ENCODE measurements at regions not wholly inside any gene's neighbourhood (a gene's known extent, or its start where the extent isn't known, plus 50 kb on each side); places are given as distances from the start of the nearest gene placed in this dataset.
"Not testable (repeated sequence)": the region's sequence is repeated elsewhere in the genome, so short reads cannot be mapped to it uniquely, and the experiment has no call there.

DNA sequence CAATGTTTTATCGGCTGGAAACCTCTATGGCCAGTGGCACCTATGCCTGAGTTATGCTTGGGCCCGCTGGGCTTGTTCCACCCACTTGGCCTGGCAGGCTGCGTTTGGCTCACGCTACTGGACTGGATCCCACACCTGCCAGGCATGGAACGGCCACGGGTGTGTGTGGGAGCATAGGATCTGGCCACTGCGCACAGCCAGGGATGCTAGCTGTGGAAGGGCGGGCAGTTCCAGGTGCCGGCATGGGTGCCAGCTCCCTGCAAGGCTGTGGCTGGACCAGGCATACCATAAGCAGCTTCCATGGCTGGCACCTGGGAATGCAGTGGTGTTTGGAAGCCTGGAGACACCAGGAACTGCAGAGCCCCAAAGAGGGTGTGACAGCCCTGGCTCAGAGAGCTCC is 1063.9 kb upstream of the ACO1 start:
- ChIA-PET POLR2A (no interaction called here), CTCF (interaction anchor here (0.9 to 1.2 kb wide), 2 partner anchors 9 to 14 kb away, joined by 3 to 9 read pairs; no protein-coding TSS in a partner anchor)
- TF ChIP-seq, protein P1, sequence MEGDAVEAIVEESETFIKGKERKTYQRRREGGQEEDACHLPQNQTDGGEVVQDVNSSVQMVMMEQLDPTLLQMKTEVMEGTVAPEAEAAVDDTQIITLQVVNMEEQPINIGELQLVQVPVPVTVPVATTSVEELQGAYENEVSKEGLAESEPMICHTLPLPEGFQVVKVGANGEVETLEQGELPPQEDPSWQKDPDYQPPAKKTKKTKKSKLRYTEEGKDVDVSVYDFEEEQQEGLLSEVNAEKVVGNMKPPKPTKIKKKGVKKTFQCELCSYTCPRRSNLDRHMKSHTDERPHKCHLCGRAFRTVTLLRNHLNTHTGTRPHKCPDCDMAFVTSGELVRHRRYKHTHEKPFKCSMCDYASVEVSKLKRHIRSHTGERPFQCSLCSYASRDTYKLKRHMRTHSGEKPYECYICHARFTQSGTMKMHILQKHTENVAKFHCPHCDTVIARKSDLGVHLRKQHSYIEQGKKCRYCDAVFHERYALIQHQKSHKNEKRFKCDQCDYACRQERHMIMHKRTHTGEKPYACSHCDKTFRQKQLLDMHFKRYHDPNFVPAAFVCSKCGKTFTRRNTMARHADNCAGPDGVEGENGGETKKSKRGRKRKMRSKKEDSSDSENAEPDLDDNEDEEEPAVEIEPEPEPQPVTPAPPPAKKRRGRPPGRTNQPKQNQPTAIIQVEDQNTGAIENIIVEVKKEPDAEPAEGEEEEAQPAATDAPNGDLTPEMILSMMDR (IDR thresholded peaks at IDR 0.05; ENCODE audit: control extremely low read depth, extremely low read depth, low read depth, missing control alignments) = no peak
- DNase-seq (ENCODE audit: extremely low spot score) = no peak

DNA sequence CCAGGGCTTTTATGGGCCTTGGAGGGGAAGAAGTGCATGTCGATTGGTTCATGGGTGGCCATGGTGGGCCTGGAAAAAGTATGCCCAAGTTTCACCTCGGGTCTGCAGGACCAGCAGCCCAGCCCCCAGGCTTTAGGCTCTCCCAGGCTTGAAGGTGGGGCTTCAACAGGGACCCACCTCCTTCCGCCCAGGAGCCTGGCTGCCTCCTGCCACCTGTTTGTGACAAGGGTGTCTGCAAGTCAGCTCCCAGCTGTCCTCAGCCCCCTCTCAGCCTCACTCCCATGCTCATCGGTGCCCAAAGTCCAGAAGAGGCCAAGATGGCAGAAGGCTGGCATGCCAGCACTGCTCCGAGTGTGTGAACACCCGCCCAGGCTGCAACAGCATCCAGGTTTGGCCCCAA is 1063.2 kb upstream of the ACO1 start:
- no peak for DNase-seq (ENCODE audit: extremely low spot score)
- ChIA-PET POLR2A (no interaction called here), CTCF (interaction anchor here (0.9 to 1.2 kb wide), 2 partner anchors 9 to 13 kb away, joined by 3 to 9 read pairs; no protein-coding TSS in a partner anchor)
- TF ChIP-seq, protein P1 (IDR thresholded peaks at IDR 0.05; ENCODE audit: control extremely low read depth, extremely low read depth, low read depth, missing control alignments) = no peak

DNA sequence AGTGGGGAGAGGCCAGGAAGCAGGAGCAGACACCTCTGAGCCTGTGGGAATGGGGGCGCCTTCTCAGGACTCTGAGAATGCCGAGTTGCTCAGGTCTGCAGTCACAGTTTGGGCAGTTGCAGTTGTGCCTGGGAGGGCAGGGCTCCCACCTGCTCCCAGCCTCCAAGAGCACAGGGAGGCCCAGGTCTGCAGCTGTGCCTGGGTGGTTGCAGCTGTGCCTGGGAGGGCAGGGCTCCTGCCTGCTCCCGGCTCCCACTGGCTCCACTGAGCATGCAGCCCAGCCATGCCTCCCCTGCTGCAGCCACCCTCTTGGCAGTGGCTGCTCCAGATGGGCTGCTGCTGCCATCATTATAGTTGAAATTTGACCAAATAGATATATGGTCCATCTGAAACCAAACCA is 1062.8 kb upstream of the ACO1 start:
- CTCF ChIA-PET = no interaction called here
- DNase-seq (ENCODE audit: extremely low spot score) = no peak
- TF ChIP-seq, protein P1 (IDR thresholded peaks at IDR 0.05; ENCODE audit: control extremely low read depth, extremely low read depth, low read depth, missing control alignments) = no peak
- POLR2A ChIA-PET = no interaction called here

DNA sequence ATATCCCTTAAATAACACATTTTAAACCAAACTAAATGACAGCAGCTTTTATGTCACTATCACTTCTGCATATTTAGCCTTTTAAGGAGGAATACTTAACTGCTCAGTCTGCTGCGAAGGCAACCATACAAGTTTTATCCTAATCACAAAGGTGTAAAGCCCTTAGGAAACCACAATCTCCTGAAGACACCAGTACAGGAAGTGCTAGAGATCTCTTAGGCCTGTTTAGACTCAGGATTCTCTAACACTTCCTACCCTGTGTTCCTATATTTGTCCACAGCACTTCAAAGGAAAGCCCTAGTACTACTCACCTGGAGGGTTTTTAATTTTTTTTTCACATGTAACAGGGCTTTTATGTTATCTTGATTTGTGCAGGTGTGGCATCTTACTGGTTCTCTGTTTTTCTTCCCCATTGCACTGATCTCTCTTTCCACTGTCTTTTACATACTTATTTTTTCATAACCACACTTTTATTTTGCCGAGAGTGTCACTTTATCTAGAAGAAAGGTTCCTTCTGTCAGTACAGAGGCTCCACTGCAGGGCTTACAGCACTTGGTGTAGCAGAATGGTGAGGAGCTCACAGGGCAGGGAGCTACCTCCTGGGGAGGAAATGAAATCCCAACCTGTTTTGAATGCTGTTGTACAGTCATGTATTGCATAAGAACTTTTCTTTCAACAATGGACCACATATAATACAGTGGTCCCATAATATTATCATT is 1060.6 kb upstream of the ACO1 start:
- ChIA-PET CTCF (interaction anchor here (1.0 kb wide), 1 partner anchor 11 kb away, joined by 3 read pairs; no protein-coding TSS in a partner anchor), POLR2A (no interaction called here)
- no peak for DNase-seq (ENCODE audit: extremely low spot score)
- TF ChIP-seq, protein P1 (IDR thresholded peaks at IDR 0.05; ENCODE audit: control extremely low read depth, extremely low read depth, low read depth, missing control alignments) = no peak

DNA sequence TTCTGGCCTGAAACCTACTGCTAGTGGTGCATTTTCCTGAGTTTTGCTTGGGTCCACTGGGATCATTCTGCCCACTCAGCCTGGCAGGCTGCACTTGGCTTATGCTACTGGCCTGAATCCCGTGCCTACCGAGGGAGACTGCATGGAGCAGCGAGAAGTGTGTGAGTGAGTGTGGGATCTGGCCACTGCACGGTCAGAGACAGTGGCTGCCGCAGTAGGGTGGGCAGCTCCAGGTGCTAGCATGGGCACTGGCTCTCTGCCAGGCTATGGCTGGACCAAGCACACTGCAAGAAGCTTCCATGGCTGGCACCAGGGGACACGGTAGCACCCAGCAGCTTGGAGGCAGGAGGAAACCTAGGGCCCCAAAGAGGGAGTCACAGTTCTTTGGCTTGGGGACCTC is 1058.7 kb upstream of the ACO1 start:
- TF ChIP-seq, protein P1 (IDR thresholded peaks at IDR 0.05; ENCODE audit: control extremely low read depth, extremely low read depth, low read depth, missing control alignments) = no peak
- no peak for DNase-seq (ENCODE audit: extremely low spot score)
- CTCF ChIA-PET = no interaction called here
- POLR2A ChIA-PET = no interaction called here

DNA sequence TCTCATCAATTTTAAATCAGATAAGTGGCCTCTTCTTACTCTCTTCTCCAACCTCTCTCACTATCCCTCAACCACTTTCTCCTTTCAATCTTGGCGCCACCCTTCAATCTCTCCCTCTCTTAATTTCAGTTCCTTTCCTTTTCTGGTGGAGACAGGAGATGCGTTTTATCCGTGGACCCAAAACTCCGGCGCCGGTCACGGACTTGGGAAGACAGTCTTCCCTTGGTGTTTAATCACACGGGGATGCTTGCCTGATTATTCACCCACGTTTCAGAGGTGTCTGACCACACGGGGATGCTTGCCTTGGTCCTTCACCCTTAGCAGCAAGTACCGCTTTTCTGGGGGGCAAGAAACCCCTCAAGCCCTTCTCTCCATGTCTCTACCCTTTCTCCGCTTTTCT is 1057.6 kb upstream of the ACO1 start:
- DNase-seq (ENCODE audit: extremely low spot score); POLR2A ChIA-PET; CTCF ChIA-PET: not testable (repeated sequence)

DNA sequence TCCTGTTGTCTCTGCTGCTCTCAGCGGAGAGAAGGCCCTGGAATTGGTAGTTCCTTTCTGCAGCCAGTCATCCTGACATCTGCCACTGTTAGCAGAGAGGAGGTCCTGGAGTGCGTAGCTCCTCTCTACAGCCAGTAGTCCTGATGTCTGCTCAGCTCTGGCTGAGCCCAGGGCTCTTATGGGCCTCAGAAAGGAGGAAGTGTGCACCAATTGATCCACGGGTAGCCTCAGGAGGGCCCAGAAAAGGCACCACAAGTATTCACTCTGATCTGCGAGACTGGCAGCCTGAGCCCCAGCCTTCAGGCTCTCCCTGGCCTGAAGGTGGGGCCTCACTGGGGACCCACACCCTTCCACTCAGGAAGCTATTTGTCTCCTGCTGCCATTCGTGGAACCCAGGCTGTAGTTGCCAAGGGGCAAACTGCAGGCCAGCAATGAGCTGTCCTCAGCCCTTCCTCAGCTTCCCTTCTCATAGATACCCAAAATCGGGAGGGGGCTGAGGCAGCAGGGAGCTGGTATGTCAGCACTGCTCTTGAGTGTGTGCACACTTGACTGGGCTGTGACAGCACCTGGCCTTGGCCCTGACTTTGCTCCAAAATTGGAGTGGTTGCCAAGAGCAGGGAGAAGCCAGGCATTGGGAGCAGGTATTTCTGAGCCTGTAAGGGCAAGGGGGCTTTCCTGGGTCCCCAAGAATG is 1049.5 kb upstream of the ACO1 start:
- no peak for DNase-seq (ENCODE audit: extremely low spot score)
- ChIA-PET POLR2A (no interaction called here), CTCF (interaction anchor here (0.7 to 1.1 kb wide), 4 partner anchors 14 to 96 kb away, joined by 3 to 4 read pairs (median 4); no protein-coding TSS in a partner anchor)
- TF ChIP-seq, protein P1 (IDR thresholded peaks at IDR 0.05; ENCODE audit: control extremely low read depth, extremely low read depth, low read depth, missing control alignments) = no peak

Data from GM10248 (cell line).